ENCODE measurements at regions not wholly inside any gene's neighbourhood (a gene's known extent, or its start where the extent isn't known, plus 50 kb on each side); places are given as distances from the start of the nearest gene placed in this dataset.

DNA sequence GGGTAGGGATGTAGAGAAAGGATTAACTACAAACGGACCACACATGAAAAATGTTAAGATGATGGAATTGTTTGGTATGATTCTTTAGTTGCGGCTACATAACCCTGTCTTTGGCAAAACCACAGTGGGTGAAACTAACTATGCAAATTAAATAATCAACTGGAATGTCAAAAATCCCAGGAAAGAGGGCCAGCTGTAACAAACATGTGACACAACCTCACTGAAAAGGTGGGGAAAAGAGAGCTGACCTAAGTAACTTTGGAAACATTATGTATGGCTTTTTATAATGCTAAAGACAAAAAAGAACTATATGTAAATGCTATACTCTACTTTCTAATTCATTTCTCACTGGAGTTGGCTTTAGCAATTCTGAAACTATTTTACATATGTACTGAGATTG lies 252.0 kb downstream of the MRPS30 start:
- Histone ChIP-seq H3K4me3 (no peak overlapping the region), H3K9me3 (no peaks in the 10 kb centered on the region), H3K36me3 (no peaks in the 10 kb centered on the region), H3K27me3 (no peaks in the 10 kb centered on the region), H3K4me1 (peaks cover 0 to 8% (median 6%) of the 10 kb centered on the region in 3 donors), H3K27ac (no peak overlapping the region)
- WGBS, 2 donors = 73 to 82% methylated on average over 2 of the region's 2 CpGs
- TF ChIP-seq, protein P1, sequence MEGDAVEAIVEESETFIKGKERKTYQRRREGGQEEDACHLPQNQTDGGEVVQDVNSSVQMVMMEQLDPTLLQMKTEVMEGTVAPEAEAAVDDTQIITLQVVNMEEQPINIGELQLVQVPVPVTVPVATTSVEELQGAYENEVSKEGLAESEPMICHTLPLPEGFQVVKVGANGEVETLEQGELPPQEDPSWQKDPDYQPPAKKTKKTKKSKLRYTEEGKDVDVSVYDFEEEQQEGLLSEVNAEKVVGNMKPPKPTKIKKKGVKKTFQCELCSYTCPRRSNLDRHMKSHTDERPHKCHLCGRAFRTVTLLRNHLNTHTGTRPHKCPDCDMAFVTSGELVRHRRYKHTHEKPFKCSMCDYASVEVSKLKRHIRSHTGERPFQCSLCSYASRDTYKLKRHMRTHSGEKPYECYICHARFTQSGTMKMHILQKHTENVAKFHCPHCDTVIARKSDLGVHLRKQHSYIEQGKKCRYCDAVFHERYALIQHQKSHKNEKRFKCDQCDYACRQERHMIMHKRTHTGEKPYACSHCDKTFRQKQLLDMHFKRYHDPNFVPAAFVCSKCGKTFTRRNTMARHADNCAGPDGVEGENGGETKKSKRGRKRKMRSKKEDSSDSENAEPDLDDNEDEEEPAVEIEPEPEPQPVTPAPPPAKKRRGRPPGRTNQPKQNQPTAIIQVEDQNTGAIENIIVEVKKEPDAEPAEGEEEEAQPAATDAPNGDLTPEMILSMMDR (IDR thresholded peaks at IDR 0.05) = no peak
- FAIRE-seq (no peak), ATAC-seq (no peak), DNase-seq (no peak)
- intact Hi-C loops (cut with DNase I) = no loop called here

DNA sequence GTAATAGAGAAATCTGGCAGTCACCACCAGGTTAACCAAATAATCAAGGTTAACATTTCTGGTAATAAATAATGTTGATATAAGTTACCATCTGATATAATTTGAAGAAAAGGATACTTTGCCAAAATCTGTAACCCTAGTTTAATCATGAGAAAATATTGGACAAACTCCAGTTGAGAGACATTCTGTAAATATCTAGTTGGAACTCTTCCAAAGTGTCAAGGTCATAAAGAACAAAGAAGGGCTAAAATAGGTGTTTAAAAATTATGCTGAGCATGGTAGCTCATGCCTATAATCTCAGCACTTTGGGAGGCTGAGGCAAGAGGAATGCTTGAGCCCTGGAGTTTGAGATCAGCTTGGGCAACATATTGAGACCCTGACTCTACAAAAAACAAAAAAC lies 253.3 kb downstream of the MRPS30 start:
- intact Hi-C loops (cut with DNase I) = no loop called here
- Histone ChIP-seq H3K4me1 (peaks cover 0 to 8% (median 6%) of the 10 kb centered on the region in 3 donors), H3K9me3 (no peaks in the 10 kb centered on the region), H3K27ac (no peak overlapping the region), H3K27me3 (no peaks in the 10 kb centered on the region), H3K36me3 (no peaks in the 10 kb centered on the region), H3K4me3 (no peak overlapping the region)
- no peak for FAIRE-seq
- TF ChIP-seq, protein P1 (IDR thresholded peaks at IDR 0.05) = no peak
- peak in 3 of 4 donors; percentile 41 to 68 (median 61) for ATAC-seq
- DNase-seq = no peak

DNA sequence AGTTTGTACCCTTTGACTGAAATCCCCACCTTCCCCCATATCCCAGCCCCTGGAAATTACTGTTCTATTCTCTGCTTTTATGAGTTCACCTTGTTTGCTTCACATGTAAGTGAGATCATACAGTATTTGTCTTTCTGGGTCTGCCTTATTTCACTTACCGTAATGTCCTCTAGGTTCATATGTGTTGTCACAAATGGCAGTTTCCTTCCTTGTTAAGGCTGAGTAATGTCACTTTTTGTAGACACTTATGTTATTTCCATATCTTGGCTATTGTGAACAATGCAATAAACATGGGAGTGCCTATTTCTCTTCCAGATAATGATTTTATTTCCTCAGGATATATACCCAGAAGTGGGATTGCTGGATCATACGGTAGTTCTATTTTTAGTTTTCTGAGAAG lies 272.3 kb downstream of the MRPS30 start:
- 88 to 92% methylated on average over 2 of the region's 2 CpGs for WGBS, 2 donors
- DNase-seq (no peak), FAIRE-seq (no peak), ATAC-seq (no peak)
- Histone ChIP-seq H3K36me3 (no peaks in the 10 kb centered on the region), H3K27me3 (no peaks in the 10 kb centered on the region), H3K9me3 (no peaks in the 10 kb centered on the region), H3K4me1 (no peaks in the 10 kb centered on the region), H3K27ac (no peak overlapping the region), H3K4me3 (no peak overlapping the region)
- TF ChIP-seq, protein P1 (IDR thresholded peaks at IDR 0.05) = no peak
- intact Hi-C loops (cut with DNase I) = no loop called here

DNA sequence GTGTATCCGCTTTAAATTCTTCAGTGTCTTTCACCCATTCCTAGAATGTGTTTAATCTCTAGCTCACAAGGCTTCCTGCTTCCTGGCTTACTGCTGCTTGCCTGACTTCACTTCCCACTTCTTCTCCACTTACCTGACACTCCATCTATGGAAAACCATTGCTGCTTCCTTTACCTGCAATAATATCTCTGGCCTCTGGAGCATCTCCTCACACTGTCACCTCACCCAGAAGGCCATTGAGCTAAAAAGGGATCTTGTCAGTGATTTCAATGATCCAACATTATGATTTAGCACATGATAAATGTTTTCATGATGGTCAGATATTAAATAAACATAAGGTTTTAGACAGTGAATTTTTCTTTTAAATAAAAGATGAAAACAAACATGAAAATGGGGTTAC lies 281.1 kb downstream of the MRPS30 start:
- peaks cover 0 to 8% (median 0%) of the 10 kb centered on the region in 3 donors for H3K4me1 ChIP-seq
- ATAC-seq (no peak), DNase-seq (no peak), FAIRE-seq (no peak)
- TF ChIP-seq, protein P1 (IDR thresholded peaks at IDR 0.05) = no peak
- H3K36me3 ChIP-seq = no peaks in the 10 kb centered on the region
- intact Hi-C loops (cut with DNase I) = no loop called here
- H3K4me3 ChIP-seq = no peak overlapping the region
- no peaks in the 10 kb centered on the region for H3K27me3 ChIP-seq
- no peaks in the 10 kb centered on the region for H3K9me3 ChIP-seq
- 93 to 96% methylated on average over 1 of the region's 1 CpG for WGBS, 2 donors
- H3K27ac ChIP-seq = no peak overlapping the region

DNA sequence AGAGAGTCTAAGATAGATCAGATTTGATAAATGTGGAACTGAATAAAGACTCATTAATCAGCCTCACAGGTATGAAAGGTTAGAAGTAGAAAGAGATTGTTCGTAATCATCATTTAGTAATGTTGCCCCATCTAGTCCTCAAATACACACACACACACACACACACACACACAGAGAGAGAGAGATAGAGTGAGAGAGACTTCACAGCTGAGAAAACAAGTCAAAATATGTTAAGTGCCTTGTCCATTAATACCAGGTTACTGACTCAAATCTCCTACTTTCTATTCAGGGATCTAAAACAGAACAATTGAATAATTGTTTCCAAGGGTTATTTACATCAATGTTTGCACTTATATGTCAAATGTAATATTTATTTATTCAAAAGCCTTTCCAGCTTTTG lies 284.6 kb downstream of the MRPS30 start:
- peak in 1 of 6 donors; percentile 12 for DNase-seq

More for the DNA sequence above, 284.6 kb downstream of the MRPS30 start:
- peak in 3 of 4 donors; percentile 57 to 80 (median 67) for ATAC-seq
- Histone ChIP-seq H3K4me1 (peaks cover 0 to 8% (median 0%) of the 10 kb centered on the region in 3 donors), H3K9me3 (no peaks in the 10 kb centered on the region), H3K27me3 (no peaks in the 10 kb centered on the region), H3K27ac (no peak overlapping the region), H3K4me3 (no peak overlapping the region), H3K36me3 (no peaks in the 10 kb centered on the region)
- WGBS, 2 donors = 9% methylated on average over 1 of the region's 1 CpG
- intact Hi-C loops (cut with DNase I) = no loop called here
- TF ChIP-seq, protein P1 (IDR thresholded peaks at IDR 0.05) = no peak
- FAIRE-seq = no peak

Data from pancreas (tissue), 10 donors.